Body of pancreas (tissue), 4 donors: ENCODE measurements at regions not wholly inside any gene's neighbourhood (a gene's known extent, or its start where the extent isn't known, plus 50 kb on each side); places are given as distances from the start of the nearest gene placed in this dataset.

Source experiments
- POLR2A ChIP-seq, 3 donors: fragments of 450-650 bp; IDR thresholded peaks; one replicate each; pipeline ENCODE4 v1.6.1; 2016; ENCODE audit warnings: antibody characterized with exemption in 3 of 3, mild to moderate bottlenecking in 2 of 3
- TF ChIP-seq, protein P1 (sequence below), 7 experiments: fragments of 450-650 bp in 4 of 7; fragments of 200-600 bp in 3 of 7; sonication (generic) in 3 of 7; IDR thresholded peaks; one replicate each; pipeline ENCODE4 v1.5.1; 2016 to 2019; ENCODE audit warnings: antibody characterized with exemption in 7 of 7

GRCh38 chr4:104263100-104263499 lies 231.6 kb downstream of the CXXC4 start:
- TF ChIP-seq, protein P1, sequence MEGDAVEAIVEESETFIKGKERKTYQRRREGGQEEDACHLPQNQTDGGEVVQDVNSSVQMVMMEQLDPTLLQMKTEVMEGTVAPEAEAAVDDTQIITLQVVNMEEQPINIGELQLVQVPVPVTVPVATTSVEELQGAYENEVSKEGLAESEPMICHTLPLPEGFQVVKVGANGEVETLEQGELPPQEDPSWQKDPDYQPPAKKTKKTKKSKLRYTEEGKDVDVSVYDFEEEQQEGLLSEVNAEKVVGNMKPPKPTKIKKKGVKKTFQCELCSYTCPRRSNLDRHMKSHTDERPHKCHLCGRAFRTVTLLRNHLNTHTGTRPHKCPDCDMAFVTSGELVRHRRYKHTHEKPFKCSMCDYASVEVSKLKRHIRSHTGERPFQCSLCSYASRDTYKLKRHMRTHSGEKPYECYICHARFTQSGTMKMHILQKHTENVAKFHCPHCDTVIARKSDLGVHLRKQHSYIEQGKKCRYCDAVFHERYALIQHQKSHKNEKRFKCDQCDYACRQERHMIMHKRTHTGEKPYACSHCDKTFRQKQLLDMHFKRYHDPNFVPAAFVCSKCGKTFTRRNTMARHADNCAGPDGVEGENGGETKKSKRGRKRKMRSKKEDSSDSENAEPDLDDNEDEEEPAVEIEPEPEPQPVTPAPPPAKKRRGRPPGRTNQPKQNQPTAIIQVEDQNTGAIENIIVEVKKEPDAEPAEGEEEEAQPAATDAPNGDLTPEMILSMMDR (IDR thresholded peaks at IDR 0.05), result no peak
- no peak for TF ChIP-seq POLR2A (IDR thresholded peaks at IDR 0.05)
